Activated CD4-positive, alpha-beta T cell treated with anti-CD3 and anti-CD28 coated beads, Interleukin-2, amount 10 ng/mL, durations not matched to agents 7 days and 5 days (primary cell): ENCODE measurements at regions not wholly inside any gene's neighbourhood (a gene's known extent, or its start where the extent isn't known, plus 50 kb on each side); places are given as distances from the start of the nearest gene placed in this dataset.

Experiments
- CTCF ChIA-PET: fragments of 350-600 bp; sonication (Branson Sonifier 250); formaldehyde crosslinking; loops from one replicate; lab custom pipeline; 2021; ENCODE audit warnings: antibody characterized with exemption; lab: Charles Lee
- POLR2A ChIA-PET: fragments of 350-600 bp; sonication (Branson Sonifier 250); formaldehyde crosslinking; loops from one replicate; lab custom pipeline; 2021; ENCODE audit warnings: antibody characterized with exemption; lab: Charles Lee
- DNase-seq: peaks from one replicate; pipeline ENCODE4 v3.0.0-alpha.2; 2020
- H3K27ac Mint-ChIP-seq: one replicate; pipeline ENCODE4 v1.8.0; 2021; ENCODE audit warnings: mild to moderate bottlenecking, moderate library complexity, mixed read lengths
- H3K27me3 Mint-ChIP-seq: one replicate; pipeline ENCODE4 v1.8.0; 2021; ENCODE audit warnings: mixed read lengths
- H3K36me3 Mint-ChIP-seq: one replicate; pipeline ENCODE4 v1.8.0; 2021; ENCODE audit warnings: low read depth, mixed read lengths
- H3K4me1 Mint-ChIP-seq: one replicate; pipeline ENCODE4 v1.8.0; 2021; ENCODE audit warnings: mixed read lengths
- H3K4me3 Mint-ChIP-seq: one replicate; pipeline ENCODE4 v1.8.0; 2021; ENCODE audit warnings: mild to moderate bottlenecking, moderate library complexity, mixed read lengths
- H3K9me3 Mint-ChIP-seq: one replicate; pipeline ENCODE4 v1.8.0; 2021; ENCODE audit warnings: mixed read lengths

DNA sequence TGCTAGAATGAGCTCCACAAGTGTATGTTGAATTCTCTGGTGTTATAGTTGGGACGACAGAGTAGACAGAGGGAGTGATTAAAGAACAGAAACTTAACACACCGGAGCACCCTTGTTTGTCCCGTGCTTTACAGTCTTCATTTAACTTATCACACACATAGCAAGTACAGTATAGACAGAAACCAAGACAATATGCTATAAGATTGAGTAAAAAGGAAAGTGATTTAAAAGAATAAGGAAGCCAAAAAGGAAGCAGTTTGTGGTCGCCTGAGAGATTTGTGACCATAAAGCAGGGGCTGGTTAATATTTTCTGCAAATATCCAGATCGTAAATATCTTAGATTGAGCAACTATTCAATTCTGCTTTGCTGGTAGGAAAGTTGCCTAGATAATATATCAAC lies 1128.4 kb downstream of the TSN start:
- no peaks in the 10 kb centered on the region for H3K36me3 Mint-ChIP-seq
- CTCF ChIA-PET, result no interaction called here
- DNase-seq, result no peak
- POLR2A ChIA-PET, result no interaction called here
- no peaks in the 10 kb centered on the region for H3K9me3 Mint-ChIP-seq
- no peaks in the 10 kb centered on the region for H3K4me1 Mint-ChIP-seq
- no peaks in the 10 kb centered on the region for H3K27me3 Mint-ChIP-seq
- no peak overlapping the region for H3K27ac Mint-ChIP-seq
- no peak overlapping the region for H3K4me3 Mint-ChIP-seq

DNA sequence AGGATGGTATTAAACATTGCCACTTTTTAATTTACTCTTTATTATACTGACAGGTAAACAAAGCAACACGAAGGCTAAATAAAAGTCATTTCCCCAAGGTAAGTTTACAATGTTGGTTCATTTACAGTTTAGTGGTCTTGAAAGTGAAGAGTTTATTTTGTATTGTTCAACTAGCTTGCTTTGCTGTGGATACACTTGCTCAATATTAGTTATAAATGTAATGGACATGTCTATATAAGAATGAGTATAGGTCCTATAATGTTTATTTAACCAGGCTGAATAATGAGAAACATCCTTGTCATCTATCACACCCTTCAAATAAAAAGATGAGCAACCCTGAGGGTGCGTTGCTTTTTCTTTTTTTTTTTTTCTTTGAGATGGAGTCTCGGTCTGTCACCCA lies 1129.4 kb downstream of the TSN start:
- ChIA-PET CTCF (interaction anchor here (0.7 kb wide), 1 partner anchor 657 kb away, joined by 3 read pairs; no protein-coding TSS in a partner anchor), POLR2A (no interaction called here)
- no peak overlapping the region for H3K4me3 Mint-ChIP-seq
- no peaks in the 10 kb centered on the region for H3K27me3 Mint-ChIP-seq
- no peaks in the 10 kb centered on the region for H3K36me3 Mint-ChIP-seq
- H3K27ac Mint-ChIP-seq, result no peak overlapping the region
- DNase-seq, result no peak
- H3K9me3 Mint-ChIP-seq, result peaks cover under 1% of the 10 kb centered on the region
- no peaks in the 10 kb centered on the region for H3K4me1 Mint-ChIP-seq

DNA sequence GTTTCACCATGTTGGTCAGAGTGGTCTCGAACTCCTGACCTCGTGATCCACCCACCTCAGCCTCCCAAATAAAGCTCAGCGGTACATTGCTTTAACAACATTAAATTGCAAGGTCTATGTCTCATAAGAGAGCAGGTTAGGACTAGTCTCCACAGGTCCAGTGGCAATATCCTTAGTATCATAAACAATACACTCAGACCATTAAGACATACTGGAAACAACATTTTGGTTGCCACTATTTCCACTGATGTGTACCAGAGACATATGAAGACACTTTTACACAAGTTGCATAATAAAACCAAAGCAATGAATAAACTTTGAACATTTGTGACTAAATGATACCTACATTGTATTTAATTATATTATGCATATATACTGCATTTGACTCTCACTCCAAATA lies 1130.0 kb downstream of the TSN start:
- POLR2A ChIA-PET, result no interaction called here
- H3K27ac Mint-ChIP-seq, result no peak overlapping the region
- H3K9me3 Mint-ChIP-seq, result peaks cover 4% of the 10 kb centered on the region
- no peak for DNase-seq
- H3K4me3 Mint-ChIP-seq, result no peak overlapping the region
- CTCF ChIA-PET, result interaction anchor here (0.7 kb wide), 1 partner anchor 657 kb away, joined by 3 read pairs; no protein-coding TSS in a partner anchor
- H3K36me3 Mint-ChIP-seq, result no peaks in the 10 kb centered on the region
- H3K4me1 Mint-ChIP-seq, result no peaks in the 10 kb centered on the region
- no peaks in the 10 kb centered on the region for H3K27me3 Mint-ChIP-seq

DNA sequence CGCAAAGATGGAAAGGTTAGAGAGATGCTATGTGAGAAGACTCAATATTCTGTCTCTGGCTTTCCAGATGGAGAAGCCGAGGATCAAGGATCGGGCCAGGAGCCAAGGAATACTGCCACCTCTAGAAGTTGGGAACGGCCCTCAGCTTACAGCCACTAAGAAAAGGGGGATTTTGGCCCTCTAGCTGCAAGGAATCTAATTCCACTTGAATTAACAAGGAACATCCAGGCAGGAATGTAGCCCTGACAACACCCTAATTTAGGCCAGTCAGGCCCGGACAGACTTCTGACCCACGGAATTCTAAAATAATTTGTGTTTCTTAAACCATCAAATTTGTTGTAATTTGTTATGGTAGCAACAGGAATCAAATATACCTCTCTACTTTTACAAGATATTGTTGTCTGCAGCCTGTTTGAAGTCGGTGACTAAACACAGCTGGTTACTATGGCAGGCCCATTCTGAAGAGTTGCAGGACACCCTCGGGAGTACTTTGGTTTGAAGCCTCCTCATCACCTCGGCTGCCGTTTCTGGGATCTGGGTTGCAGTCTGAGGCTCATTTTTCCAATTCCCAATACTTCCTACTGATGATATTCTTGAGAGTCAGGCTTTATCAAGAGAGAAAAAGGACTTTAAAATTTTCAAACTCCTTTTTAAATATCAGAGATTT lies 1131.2 kb downstream of the TSN start:
- Mint-ChIP-seq H3K27ac (no peak overlapping the region), H3K9me3 (peaks cover 4% of the 10 kb centered on the region), H3K36me3 (no peaks in the 10 kb centered on the region), H3K4me3 (no peak overlapping the region), H3K27me3 (no peaks in the 10 kb centered on the region), H3K4me1 (no peaks in the 10 kb centered on the region)
- no peak for DNase-seq
- CTCF ChIA-PET, result no interaction called here
- POLR2A ChIA-PET, result no interaction called here

DNA sequence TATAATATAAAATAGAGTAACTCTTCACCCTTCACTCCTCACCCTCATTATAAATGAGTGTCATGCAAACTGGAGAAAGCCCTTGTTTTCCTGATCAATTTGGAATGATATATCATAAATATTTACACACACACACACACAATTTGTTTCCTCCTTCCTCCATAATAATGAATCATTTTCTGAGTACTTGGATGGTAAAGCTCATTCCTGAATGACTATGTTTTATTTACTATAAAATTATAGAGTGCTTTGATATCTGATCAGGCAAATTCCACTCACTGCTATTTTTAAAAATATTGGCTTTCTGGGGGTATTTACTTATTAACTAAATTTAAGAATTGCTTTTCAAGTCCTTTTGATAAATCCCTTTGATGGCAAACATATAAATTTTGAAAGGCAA lies 1125.5 kb upstream of the CNTNAP5 start:
- Mint-ChIP-seq H3K4me1 (no peaks in the 10 kb centered on the region), H3K36me3 (no peaks in the 10 kb centered on the region), H3K27me3 (no peaks in the 10 kb centered on the region), H3K4me3 (no peak overlapping the region), H3K9me3 (peaks cover 7% of the 10 kb centered on the region), H3K27ac (no peak overlapping the region)
- CTCF ChIA-PET, result no interaction called here
- no peak for DNase-seq
- POLR2A ChIA-PET, result no interaction called here

DNA sequence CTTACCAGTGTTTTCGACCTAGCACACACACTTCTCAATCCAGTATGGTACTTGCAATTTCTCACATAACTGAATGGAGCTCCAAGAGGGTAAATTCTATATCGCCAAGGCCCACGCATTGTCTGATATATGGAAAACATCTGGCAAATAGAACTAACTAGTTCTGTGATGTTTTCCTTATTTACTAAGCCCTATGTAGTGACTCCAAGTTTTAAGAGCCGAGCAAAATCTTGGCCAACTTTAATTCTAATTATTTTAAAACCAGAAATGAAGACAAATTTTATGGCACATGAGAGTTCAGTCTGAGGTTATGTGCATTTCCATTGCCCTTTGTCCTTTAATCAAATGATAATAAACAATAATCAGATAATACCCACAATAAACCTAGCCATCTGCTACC lies 1119.7 kb upstream of the CNTNAP5 start:
- Mint-ChIP-seq H3K27ac (no peak overlapping the region), H3K9me3 (peaks cover 3% of the 10 kb centered on the region), H3K4me1 (no peaks in the 10 kb centered on the region), H3K27me3 (no peaks in the 10 kb centered on the region), H3K36me3 (no peaks in the 10 kb centered on the region), H3K4me3 (no peak overlapping the region)
- ChIA-PET CTCF (no interaction called here), POLR2A (no interaction called here)
- DNase-seq, result no peak

DNA sequence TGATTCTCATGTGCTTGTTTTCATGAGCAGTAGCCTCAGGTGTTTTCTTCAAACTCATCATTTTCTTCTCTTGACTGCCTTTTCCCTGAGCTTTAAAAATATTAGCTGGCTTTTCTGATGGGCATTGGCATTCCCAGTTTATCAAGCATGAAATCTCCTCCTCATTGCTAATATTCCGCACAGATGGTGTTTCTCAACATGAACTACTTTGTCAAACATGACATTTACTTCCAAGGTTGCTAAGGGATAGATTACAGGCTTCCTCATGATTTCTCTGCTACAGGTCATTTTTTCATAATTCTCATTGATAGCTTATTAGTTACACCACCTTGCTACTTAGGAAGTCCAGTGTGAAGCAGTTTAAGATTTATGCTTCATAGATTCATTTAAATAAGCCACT lies 1116.9 kb upstream of the CNTNAP5 start:
- no peak overlapping the region for H3K4me3 Mint-ChIP-seq
- CTCF ChIA-PET, result no interaction called here
- POLR2A ChIA-PET, result no interaction called here

DNA sequence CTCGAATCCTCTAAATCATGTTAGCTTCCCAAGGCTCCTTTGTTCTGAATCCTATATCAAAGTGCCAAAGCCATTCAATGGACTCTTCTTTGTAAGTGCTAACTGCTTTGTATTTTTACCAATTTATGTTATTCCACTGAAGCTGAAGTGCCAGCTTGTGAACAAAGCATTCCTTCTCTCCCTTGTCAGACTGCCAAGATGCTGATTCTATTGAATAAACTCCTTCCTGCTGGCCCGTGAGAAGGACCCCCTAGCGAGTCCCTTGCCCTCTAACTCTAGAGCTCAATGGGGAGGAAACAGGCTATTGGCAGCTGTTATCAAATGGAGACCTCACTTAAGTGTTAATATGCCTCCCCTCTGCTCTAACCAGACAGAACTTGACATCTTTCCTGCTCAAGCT lies 1097.9 kb upstream of the CNTNAP5 start:
- no peaks in the 10 kb centered on the region for H3K36me3 Mint-ChIP-seq
- H3K4me3 Mint-ChIP-seq, result no peak overlapping the region
- no peak for DNase-seq
- H3K4me1 Mint-ChIP-seq, result no peaks in the 10 kb centered on the region
- CTCF ChIA-PET, result no interaction called here
- POLR2A ChIA-PET, result no interaction called here
- H3K27ac Mint-ChIP-seq, result no peak overlapping the region
- peaks cover 28% of the 10 kb centered on the region for H3K9me3 Mint-ChIP-seq
- no peaks in the 10 kb centered on the region for H3K27me3 Mint-ChIP-seq

More for the DNA sequence above, 1116.9 kb upstream of the CNTNAP5 start:
- no peaks in the 10 kb centered on the region for H3K36me3 Mint-ChIP-seq
- peaks cover 8% of the 10 kb centered on the region for H3K9me3 Mint-ChIP-seq
- DNase-seq, result no peak
- no peaks in the 10 kb centered on the region for H3K4me1 Mint-ChIP-seq
- no peak overlapping the region for H3K27ac Mint-ChIP-seq
- no peaks in the 10 kb centered on the region for H3K27me3 Mint-ChIP-seq

DNA sequence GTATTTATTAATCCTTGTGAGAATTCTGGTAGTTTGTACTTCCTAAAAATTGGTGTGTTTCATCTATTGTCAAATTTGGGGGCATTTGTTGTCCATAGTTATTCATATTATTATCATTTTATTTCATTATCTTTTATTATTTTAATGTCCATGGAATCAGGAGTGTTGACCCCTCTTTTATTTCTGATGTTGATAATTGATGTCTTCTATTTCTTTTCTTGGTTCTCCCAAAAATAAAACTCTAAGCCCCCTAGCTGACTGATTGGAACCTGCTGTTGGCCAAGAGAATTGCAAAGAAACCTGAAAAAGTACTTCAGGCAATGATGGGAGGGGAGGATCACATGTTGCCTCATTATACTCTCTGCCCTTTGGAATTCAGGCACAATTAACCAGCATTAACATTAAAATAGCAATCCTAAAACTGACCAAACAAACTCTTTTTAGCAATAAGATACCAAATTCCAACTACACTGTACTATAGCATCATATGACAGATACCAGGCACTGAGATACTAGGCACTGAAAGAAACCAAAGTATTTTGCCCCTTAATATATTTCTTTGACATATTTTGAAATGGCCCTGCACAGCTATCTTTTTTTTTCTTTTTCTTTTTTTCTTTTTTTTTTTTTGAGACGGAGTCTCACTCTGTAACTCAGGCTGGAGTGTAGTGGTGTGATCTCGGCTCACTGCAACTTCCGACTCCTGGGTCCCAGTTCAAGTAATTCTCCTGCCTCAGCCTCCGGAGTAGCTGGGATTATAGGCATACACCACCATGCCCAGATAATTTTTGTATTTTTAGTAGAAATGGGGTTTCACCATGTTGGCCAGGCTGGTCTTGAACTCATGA lies 1097.2 kb upstream of the CNTNAP5 start:
- peaks cover 25% of the 10 kb centered on the region for H3K9me3 Mint-ChIP-seq
- DNase-seq, result no peak
- ChIA-PET CTCF (no interaction called here), POLR2A (no interaction called here)
- no peak overlapping the region for H3K27ac Mint-ChIP-seq
- H3K36me3 Mint-ChIP-seq, result no peaks in the 10 kb centered on the region
- no peaks in the 10 kb centered on the region for H3K4me1 Mint-ChIP-seq
- H3K27me3 Mint-ChIP-seq, result no peaks in the 10 kb centered on the region
- no peak overlapping the region for H3K4me3 Mint-ChIP-seq

DNA sequence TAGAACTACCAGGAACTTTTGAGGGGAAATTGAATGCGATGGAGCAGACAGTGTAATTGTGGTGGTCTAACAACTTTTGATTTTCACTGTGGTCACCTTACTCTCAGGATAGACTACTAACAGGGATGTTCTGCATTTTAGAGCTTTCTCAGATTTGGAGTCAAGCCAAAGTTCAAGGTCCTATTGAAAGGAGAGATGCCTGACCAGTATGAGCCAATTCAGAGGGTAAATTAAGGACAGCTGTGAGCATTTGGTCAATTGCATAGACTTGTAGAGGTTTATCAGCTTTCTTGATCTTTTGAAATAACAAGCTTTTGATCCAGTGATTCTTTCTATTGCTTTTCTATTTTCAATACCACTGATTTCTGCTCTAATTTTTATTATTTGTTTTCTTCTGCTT lies 1095.7 kb upstream of the CNTNAP5 start:
- Mint-ChIP-seq H3K4me1 (no peaks in the 10 kb centered on the region), H3K36me3 (no peaks in the 10 kb centered on the region), H3K27ac (no peak overlapping the region), H3K9me3 (peaks cover 18% of the 10 kb centered on the region), H3K4me3 (no peak overlapping the region), H3K27me3 (no peaks in the 10 kb centered on the region)
- ChIA-PET CTCF (no interaction called here), POLR2A (no interaction called here)
- no peak for DNase-seq

DNA sequence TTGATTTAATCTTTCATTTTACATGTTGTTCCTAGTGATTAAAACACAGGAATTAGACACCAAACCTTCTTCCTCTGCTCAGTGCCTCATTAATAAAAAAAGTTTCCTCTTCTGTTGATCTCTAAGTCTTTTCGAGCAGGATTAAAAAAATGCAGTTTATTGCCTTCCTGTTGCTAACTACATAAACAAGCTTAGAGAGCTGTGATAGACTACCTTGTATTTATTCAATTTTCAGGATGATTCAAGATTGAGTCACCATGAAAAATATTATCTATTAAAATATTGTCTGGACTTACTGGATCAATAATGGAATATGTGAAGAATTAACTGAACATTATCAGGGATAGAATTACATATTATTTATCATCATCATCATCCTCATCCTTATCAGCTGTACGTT lies 1089.6 kb upstream of the CNTNAP5 start:
- Mint-ChIP-seq H3K9me3 (no peaks in the 10 kb centered on the region), H3K4me1 (no peaks in the 10 kb centered on the region), H3K4me3 (no peak overlapping the region), H3K27me3 (no peaks in the 10 kb centered on the region), H3K36me3 (no peaks in the 10 kb centered on the region), H3K27ac (no peak overlapping the region)
- ChIA-PET POLR2A (no interaction called here), CTCF (no interaction called here)
- DNase-seq, result no peak

DNA sequence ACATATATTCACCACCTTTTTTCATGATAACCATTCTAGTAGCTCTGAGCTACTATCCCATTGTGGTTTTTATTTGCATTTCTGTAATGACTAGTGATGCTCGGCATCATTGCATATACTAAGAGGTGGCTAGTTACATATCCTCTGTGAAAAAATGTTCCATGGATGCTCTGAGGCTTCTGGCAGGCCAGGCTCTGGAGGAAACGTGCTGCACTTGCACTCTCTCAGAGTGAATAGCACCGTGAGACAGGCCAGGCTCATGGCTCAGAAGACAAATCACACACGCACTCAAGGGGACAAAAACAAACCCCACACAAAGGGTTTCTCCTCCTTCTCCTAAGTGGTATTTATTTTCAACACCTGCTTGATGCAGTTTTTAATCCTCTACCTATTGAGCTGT lies 1085.3 kb upstream of the CNTNAP5 start:
- no peaks in the 10 kb centered on the region for H3K27me3 Mint-ChIP-seq
- H3K4me1 Mint-ChIP-seq, result no peaks in the 10 kb centered on the region
- H3K36me3 Mint-ChIP-seq, result no peaks in the 10 kb centered on the region
- POLR2A ChIA-PET, result no interaction called here
- DNase-seq, result no peak
- no peaks in the 10 kb centered on the region for H3K9me3 Mint-ChIP-seq
- H3K27ac Mint-ChIP-seq, result no peak overlapping the region
- H3K4me3 Mint-ChIP-seq, result no peak overlapping the region
- CTCF ChIA-PET, result interaction anchor here (0.6 kb wide), 1 partner anchor 903 kb away, joined by 3 read pairs; no protein-coding TSS in a partner anchor

DNA sequence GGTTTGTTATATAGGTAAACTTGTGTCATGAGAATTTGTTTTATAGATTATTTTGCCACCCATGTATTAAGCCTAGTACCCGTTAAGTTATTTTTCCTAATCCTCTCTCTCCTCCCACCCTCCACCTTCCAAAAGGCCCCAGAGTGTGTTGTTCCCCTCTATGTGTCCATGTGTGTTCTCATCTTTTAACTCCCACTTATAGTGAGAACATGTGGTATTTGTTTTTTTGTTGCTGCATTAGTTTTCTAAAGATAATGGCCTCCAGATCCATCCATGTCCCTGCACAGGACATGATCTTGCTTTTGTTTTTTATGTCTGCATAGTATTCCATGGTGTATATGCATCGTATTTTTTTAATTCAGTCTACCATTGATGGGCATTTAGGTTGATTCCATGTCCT lies 1075.6 kb upstream of the CNTNAP5 start:
- CTCF ChIA-PET, result no interaction called here
- Mint-ChIP-seq H3K27ac (no peak overlapping the region), H3K9me3 (peaks cover 26% of the 10 kb centered on the region), H3K27me3 (no peaks in the 10 kb centered on the region), H3K4me3 (no peak overlapping the region), H3K4me1 (no peaks in the 10 kb centered on the region), H3K36me3 (no peaks in the 10 kb centered on the region)
- POLR2A ChIA-PET, result no interaction called here
- DNase-seq, result no peak
